Activated T-cell treated with anti-CD3 and anti-CD28 coated beads, Interleukin-2, amount 50 U/mL, for 24 hours (primary cell): ENCODE measurements at regions not wholly inside any gene's neighbourhood (a gene's known extent, or its start where the extent isn't known, plus 50 kb on each side); places are given as distances from the start of the nearest gene placed in this dataset.

Experiments
- DNase-seq: peaks from one replicate; pipeline ENCODE4 v3.0.0-alpha.2; 2020
- H3K27ac Mint-ChIP-seq: 2 replicates; pipeline ENCODE4 v1.8.0; 2020; ENCODE audit warnings: mild to moderate bottlenecking, mixed read lengths
- H3K27me3 Mint-ChIP-seq: 2 replicates; pipeline ENCODE4 v1.8.0; 2020; ENCODE audit warnings: mixed read lengths
- H3K36me3 Mint-ChIP-seq: 2 replicates; pipeline ENCODE4 v1.8.0; 2020; ENCODE audit warnings: low read depth, mixed read lengths
- H3K4me1 Mint-ChIP-seq: 2 replicates; pipeline ENCODE4 v1.8.0; 2020; ENCODE audit warnings: low read depth, mixed read lengths
- H3K4me3 Mint-ChIP-seq: 2 replicates; pipeline ENCODE4 v1.8.0; 2020; ENCODE audit warnings: mild to moderate bottlenecking, moderate library complexity, mixed read lengths
- H3K9me3 Mint-ChIP-seq: 2 replicates; pipeline ENCODE4 v1.8.0; 2020; ENCODE audit warnings: mixed read lengths

DNA sequence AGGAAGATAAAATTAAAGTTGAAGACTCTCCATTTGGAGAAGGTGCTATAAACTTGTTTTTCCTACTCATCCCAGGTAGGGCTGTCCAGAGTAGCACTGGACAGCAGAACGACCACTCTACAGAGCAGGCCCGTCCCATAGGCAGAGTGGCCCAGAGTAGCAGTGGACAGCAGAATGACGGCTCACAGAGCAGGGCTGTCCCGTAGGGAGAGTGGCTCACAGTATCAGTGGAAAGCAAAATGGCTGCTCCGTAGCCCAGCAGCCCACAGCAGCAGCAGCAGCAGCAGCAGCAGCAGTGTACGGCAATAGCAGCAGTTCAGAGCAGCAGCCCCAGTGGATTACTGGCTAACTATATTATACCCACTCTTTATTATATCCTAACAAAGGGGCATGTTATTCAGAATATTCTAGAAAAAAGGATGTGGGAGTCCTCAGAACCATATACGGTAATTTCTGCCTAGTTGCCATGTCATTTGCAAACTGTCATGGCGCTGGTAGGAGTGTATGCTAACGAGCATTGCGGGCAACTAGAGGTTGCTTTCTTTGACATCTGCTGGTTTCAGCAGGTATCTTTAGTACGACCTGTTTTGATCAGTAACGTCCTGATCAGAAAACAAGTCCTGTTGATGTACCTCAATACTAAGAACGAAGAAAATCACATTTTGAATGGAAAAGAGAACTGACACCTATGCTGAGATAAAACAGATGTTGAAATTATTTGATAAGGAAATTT, 567.3 kb downstream of the SLC16A7 start:
- no peaks in the 10 kb centered on the region for H3K4me1 Mint-ChIP-seq
- no peak for DNase-seq
- H3K4me3 Mint-ChIP-seq, result no peak overlapping the region
- H3K27me3 Mint-ChIP-seq, result no peaks in the 10 kb centered on the region
- H3K36me3 Mint-ChIP-seq, result no peaks in the 10 kb centered on the region
- no peak overlapping the region for H3K27ac Mint-ChIP-seq
- H3K9me3 Mint-ChIP-seq, result no peaks in the 10 kb centered on the region

DNA sequence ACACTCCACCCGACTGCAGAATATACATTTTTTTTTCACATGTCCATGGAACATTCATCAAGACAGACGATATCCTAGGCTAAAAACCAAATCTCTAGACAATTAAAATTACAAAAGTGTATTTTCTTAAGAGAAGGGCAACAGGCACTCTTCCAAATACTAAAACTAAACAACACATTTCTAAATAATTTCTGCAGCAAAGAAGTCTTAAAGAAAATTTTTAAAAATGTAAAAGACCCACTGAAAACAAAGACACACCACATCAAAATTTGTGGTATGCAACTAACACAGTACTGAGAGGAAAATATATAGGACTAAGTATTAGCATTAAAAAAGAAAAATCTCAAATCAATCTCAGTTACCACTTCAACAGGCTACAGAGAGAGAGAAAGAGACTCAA, 570.0 kb downstream of the SLC16A7 start:
- H3K9me3 Mint-ChIP-seq, result no peaks in the 10 kb centered on the region
- H3K27ac Mint-ChIP-seq, result no peak overlapping the region
- DNase-seq, result no peak
- no peak overlapping the region for H3K4me3 Mint-ChIP-seq
- no peaks in the 10 kb centered on the region for H3K4me1 Mint-ChIP-seq
- no peaks in the 10 kb centered on the region for H3K27me3 Mint-ChIP-seq
- H3K36me3 Mint-ChIP-seq, result no peaks in the 10 kb centered on the region

DNA sequence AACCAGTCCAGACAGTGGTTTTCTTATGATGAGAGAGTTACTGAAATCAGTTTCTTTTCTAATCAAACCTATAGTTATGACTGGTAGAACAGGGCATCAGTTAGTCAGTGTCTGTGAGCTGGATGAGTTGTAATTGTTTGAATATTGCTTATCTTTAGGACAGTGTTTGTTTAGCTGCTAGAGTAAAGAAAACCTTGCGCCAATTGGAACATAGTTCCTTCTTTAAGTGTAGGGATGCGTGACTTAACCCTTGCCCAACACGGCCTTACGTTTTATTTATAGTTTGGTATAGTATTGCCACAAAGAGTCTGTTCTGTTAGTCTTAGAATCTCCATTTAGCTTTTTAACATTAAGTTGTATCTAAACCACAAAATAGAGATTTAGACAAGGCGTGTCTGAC, 572.6 kb downstream of the SLC16A7 start:
- H3K9me3 Mint-ChIP-seq, result peaks cover 3% of the 10 kb centered on the region
- no peaks in the 10 kb centered on the region for H3K36me3 Mint-ChIP-seq
- H3K4me3 Mint-ChIP-seq, result no peak overlapping the region
- no peak overlapping the region for H3K27ac Mint-ChIP-seq
- no peaks in the 10 kb centered on the region for H3K4me1 Mint-ChIP-seq
- no peak for DNase-seq
- H3K27me3 Mint-ChIP-seq, result no peaks in the 10 kb centered on the region

DNA sequence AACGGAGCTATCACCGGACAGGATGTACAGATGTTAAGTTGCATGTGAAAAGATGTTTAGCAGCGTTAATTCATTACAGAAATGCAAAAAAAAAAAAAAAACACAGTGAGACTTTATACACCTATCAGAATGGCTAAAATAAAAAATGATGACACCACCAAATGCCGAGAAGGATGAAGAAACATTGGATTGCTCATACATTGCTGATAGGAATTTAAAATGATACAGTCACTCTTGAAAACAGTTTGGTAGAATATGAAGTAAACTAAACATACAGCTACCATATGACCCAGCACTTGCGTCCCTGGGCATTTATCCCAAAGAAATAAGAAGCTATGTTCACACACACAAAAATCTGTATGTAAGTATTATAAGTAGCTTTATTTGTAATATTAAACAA, 574.1 kb downstream of the SLC16A7 start:
- Mint-ChIP-seq H3K36me3 (no peaks in the 10 kb centered on the region), H3K4me1 (no peaks in the 10 kb centered on the region), H3K27me3 (no peaks in the 10 kb centered on the region), H3K9me3 (peaks cover 3% of the 10 kb centered on the region), H3K4me3 (no peak overlapping the region), H3K27ac (no peak overlapping the region)
- DNase-seq, result no peak

DNA sequence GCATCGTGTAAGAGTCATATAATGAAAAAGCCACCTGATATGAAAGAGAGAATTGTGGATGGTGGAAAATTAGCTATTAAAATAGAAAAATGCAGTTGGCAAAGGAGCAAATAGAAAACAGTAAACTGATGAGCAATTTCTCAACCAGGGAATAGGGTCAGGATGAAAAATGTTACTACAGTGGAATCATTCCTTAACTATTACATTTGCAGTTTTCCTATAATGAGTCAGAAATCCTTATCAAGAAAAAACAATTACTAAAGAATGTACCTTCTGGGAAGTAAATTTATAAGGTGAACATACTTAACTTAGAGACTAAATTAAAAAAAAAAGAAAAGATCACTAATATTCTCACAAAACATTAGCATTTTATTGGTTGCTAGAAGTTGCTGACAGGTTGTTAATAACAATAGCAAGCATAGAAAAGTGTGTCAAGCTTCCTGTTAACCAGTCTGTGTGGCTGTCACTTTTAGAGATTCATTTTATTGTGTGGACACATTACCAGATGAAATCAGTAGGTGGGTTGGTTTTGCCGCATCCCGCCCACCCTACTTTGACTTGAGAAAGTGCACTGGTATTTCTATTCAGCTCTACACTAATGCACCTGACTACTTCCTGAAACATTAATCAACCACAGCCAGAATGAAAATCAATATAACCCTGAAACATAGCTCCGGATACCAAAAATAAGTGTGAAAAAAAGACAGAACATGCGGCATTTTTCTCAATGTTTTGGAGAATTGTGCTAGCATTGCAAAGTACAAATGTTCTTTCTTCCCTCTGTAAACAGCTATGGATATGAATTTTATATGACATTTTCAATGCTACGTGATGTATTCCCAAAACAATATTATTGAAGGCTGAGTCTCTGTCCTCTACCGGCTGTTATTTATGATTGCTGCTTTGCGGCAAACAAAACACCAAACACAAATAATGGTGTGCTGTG, 576.7 kb downstream of the SLC16A7 start:
- Mint-ChIP-seq H3K27me3 (no peaks in the 10 kb centered on the region), H3K9me3 (peaks cover 3% of the 10 kb centered on the region), H3K36me3 (no peaks in the 10 kb centered on the region), H3K27ac (no peak overlapping the region), H3K4me3 (no peak overlapping the region), H3K4me1 (no peaks in the 10 kb centered on the region)
- no peak for DNase-seq

DNA sequence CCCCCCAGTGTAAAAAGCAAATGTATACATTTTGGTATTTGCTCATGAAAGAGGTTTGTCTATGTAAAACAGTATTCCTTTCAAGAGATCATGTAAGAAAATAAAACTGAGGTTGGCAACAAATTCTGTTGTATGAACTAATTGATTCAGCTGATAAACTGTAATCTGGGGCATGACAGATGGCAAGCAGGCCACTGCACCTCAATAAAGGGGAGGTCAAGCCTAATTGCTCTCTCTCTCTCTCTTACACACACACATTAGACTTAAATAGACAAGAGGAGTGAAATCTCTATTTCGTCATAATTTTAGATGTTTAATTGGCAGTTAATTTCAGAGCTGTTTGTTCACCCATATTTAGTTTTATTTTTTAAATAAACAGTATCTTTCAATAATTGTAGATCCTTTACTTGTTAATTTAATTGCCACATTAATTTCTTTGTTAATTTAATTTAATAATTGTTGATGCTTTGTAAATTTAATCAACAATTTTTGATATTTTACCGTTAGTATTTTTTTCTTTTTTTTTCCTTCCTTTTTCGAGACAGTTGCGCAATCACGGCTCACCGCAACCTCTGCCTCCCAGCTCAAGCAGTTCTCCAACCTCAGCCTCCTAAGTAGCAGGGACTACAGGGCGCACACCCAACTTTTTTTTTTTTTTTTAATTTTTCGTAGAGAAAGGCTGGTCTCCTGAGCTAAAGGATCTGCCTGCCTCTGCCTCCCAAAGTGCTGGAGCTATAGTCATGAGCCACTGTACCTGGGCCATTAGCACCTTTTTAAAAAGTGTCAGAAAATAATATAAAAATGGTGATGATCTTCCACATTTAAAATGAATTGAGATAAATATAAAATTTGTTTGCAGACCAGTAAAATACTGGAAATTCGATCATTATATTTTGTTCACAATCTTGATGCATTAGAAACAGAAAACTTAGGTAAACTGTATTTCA, 577.7 kb downstream of the SLC16A7 start:
- H3K4me3 Mint-ChIP-seq, result no peak overlapping the region
- H3K9me3 Mint-ChIP-seq, result peaks cover 3% of the 10 kb centered on the region
- H3K27me3 Mint-ChIP-seq, result no peaks in the 10 kb centered on the region
- no peak overlapping the region for H3K27ac Mint-ChIP-seq
- DNase-seq, result no peak
- no peaks in the 10 kb centered on the region for H3K4me1 Mint-ChIP-seq
- no peaks in the 10 kb centered on the region for H3K36me3 Mint-ChIP-seq

DNA sequence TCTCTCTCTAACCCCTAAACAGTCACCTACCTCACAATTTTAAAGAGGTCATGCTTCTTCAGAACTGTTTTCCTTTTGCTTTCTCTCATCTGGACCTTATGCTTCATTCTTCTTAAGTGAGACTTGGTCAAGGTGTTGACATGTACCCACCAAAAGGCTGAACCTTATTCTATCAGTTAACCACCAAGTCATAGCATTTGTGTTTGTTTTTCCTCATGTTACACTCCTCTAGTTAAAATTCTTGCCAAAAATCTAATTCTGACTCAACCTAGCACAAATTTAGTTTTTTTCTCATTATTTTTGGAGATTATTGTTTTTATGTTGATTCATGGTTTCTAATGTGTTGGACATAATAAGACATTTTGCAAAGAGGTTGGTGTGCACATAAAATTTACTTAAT, 578.6 kb downstream of the SLC16A7 start:
- H3K27me3 Mint-ChIP-seq, result no peaks in the 10 kb centered on the region
- H3K9me3 Mint-ChIP-seq, result peaks cover 3% of the 10 kb centered on the region
- no peak overlapping the region for H3K4me3 Mint-ChIP-seq
- no peak for DNase-seq
- no peaks in the 10 kb centered on the region for H3K36me3 Mint-ChIP-seq
- no peak overlapping the region for H3K27ac Mint-ChIP-seq
- no peaks in the 10 kb centered on the region for H3K4me1 Mint-ChIP-seq

DNA sequence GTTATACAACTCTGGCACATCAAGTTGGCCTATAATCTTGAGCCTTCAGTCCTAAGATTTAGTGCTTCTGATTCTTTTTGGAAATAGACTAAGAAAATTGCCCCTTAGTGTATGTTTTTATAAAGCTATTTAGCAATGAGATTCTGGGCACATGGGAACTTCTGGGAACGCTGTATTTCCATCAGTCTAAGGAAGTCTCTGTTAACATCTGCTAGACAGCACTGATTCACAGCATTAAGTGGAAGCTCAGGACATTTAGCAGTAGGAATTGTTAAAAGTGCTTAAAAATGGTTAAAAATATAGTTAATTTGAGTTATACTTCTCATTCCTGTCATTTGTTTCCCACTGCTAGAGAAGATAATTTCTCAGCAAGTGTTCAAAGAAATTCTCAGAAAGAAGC, 579.1 kb downstream of the SLC16A7 start:
- no peak for DNase-seq
- Mint-ChIP-seq H3K4me3 (no peak overlapping the region), H3K9me3 (peaks cover 3% of the 10 kb centered on the region), H3K27ac (no peak overlapping the region), H3K36me3 (no peaks in the 10 kb centered on the region), H3K4me1 (no peaks in the 10 kb centered on the region), H3K27me3 (no peaks in the 10 kb centered on the region)

DNA sequence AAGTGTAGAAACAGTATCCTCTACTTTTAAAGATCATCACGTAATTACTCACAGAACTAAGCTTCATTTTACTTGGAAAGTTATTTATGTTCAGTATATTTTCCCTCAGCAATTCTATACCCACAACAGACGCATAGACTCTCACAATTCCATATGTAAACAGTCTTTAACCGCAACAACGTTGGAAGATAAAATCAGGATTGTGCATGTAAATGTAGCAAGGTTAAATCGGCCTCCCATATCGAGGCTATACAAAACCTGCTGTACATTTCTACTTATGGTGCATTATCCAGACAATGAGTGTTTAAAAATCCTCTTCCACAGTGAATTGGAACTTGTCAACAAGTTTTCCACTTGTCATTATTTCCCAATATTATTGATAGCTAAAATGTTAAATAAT, 581.1 kb downstream of the SLC16A7 start:
- Mint-ChIP-seq H3K9me3 (peaks cover 3% of the 10 kb centered on the region), H3K4me3 (no peak overlapping the region), H3K4me1 (no peaks in the 10 kb centered on the region), H3K27me3 (no peaks in the 10 kb centered on the region), H3K27ac (no peak overlapping the region), H3K36me3 (no peaks in the 10 kb centered on the region)
- DNase-seq, result no peak

DNA sequence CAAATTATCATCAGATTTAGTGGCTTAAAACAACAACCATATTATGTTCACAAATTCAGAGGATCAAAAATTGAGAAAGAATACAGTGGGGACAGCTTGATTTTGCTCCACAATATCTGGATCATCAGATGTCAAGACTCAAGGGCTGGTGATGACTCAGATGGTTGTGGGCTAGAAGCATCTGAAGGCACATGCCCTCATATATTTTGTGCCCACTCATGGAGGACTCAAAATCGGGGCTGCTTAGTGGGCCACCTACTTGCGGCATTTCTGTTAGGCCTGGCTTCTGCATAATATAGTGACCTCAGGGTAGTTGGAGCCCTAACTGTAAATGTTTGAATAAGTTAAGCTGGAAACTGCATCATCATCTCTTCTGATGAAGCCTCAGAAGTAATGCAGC, 584.5 kb downstream of the SLC16A7 start:
- no peaks in the 10 kb centered on the region for H3K27me3 Mint-ChIP-seq
- no peak overlapping the region for H3K4me3 Mint-ChIP-seq
- no peak overlapping the region for H3K27ac Mint-ChIP-seq
- H3K36me3 Mint-ChIP-seq, result no peaks in the 10 kb centered on the region
- H3K4me1 Mint-ChIP-seq, result no peaks in the 10 kb centered on the region
- peaks cover 3% of the 10 kb centered on the region for H3K9me3 Mint-ChIP-seq
- no peak for DNase-seq

DNA sequence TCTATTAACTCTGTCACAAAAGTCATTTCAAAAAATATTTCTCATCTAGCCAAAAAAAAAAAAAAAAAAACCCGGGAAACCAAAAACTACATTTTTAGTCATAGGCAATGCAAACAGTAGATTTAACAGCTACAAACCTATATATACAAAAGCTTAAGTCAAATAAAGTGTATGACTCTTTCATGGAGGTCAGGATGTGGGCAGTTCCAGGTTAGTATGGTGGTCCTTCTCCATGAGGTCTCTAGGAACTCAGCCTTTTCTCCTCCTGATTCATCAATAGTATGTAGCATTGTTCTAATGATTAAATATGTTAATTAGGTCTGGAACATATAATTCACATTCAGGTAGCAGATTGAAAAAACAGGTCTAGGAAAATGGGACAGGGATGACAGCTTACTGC, 586.5 kb downstream of the SLC16A7 start:
- Mint-ChIP-seq H3K4me1 (no peaks in the 10 kb centered on the region), H3K27me3 (no peaks in the 10 kb centered on the region), H3K27ac (no peak overlapping the region), H3K4me3 (no peak overlapping the region), H3K36me3 (no peaks in the 10 kb centered on the region), H3K9me3 (peaks cover 3% of the 10 kb centered on the region)
- no peak for DNase-seq

DNA sequence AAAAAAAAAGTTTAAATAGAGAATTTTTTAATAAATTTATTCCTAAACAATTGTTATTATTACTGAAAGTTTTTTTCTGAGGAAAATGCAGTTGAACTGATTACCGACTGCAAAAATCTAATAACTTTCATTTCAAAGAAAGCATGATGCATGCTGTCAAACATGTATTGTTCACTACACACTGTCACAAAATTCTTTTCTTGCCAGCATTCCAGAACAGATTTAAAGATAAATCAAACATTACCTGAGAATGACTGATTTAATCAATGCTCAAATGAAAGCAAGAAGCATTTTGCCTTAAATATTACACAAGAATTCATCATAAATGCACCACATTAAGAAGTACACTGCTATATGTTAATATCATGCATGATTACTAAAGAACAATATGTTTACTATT, 588.3 kb downstream of the SLC16A7 start:
- H3K4me1 Mint-ChIP-seq, result no peaks in the 10 kb centered on the region
- no peak for DNase-seq
- H3K27me3 Mint-ChIP-seq, result no peaks in the 10 kb centered on the region
- peaks cover 3% of the 10 kb centered on the region for H3K9me3 Mint-ChIP-seq
- H3K4me3 Mint-ChIP-seq, result no peak overlapping the region
- H3K27ac Mint-ChIP-seq, result no peak overlapping the region
- no peaks in the 10 kb centered on the region for H3K36me3 Mint-ChIP-seq

DNA sequence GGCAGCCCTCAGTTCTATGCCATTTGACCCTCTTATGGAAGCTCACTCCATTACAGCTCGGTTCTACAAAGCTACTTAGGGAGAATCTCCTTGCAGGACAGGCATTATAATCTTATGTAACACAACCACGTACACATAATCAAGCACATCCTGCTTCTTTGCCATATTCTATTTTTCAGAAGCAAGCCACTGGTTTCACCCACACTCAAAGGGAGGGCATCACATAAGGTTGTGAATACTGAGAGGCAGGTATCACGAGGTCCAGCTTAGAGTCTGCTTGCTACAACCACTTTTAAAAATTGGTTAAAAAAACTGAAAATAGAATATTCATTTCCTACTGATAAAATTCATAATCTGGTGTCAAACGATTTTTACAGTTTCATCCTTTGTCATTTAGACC, 589.2 kb downstream of the SLC16A7 start:
- Mint-ChIP-seq H3K9me3 (peaks cover 3% of the 10 kb centered on the region), H3K27ac (no peak overlapping the region), H3K4me1 (no peaks in the 10 kb centered on the region), H3K27me3 (no peaks in the 10 kb centered on the region), H3K4me3 (no peak overlapping the region), H3K36me3 (no peaks in the 10 kb centered on the region)
- no peak for DNase-seq

DNA sequence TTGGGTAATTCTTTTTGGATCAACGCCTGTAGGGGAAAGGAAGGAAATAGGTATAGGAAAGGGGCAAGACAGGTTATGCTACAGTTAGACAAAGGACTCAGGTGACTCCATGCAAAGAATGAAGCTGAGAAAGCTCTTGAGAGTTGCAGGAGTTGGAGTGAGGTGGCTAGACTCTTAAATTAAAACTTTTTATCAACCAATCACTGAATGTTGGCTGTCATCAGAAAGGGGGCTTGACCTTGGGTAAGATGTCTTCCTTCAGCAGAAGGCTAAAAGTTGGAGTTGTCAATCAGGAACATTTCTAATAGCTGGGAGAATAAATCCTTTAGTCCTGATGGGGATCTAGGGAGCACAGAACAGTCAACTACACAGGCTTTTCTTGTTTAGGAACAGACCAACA, 595.4 kb downstream of the SLC16A7 start:
- no peak overlapping the region for H3K4me3 Mint-ChIP-seq
- no peak for DNase-seq
- no peaks in the 10 kb centered on the region for H3K27me3 Mint-ChIP-seq
- H3K9me3 Mint-ChIP-seq, result no peaks in the 10 kb centered on the region
- H3K4me1 Mint-ChIP-seq, result no peaks in the 10 kb centered on the region
- no peaks in the 10 kb centered on the region for H3K36me3 Mint-ChIP-seq
- no peak overlapping the region for H3K27ac Mint-ChIP-seq
